HG02970 (cell line): ENCODE measurements at regions not wholly inside any gene's neighbourhood (a gene's known extent, or its start where the extent isn't known, plus 50 kb on each side); places are given as distances from the start of the nearest gene placed in this dataset.

Source experiments
- ATAC-seq: cut with Tn5 transposase; IDR thresholded peaks from one replicate; pipeline ENCODE4 v1.9.1; 2021; ENCODE audit warnings: mild to moderate bottlenecking, moderate library complexity, moderate number of reproducible peaks; ENCODE audit not compliant: unreplicated experiment, low FRiP score

DNA sequence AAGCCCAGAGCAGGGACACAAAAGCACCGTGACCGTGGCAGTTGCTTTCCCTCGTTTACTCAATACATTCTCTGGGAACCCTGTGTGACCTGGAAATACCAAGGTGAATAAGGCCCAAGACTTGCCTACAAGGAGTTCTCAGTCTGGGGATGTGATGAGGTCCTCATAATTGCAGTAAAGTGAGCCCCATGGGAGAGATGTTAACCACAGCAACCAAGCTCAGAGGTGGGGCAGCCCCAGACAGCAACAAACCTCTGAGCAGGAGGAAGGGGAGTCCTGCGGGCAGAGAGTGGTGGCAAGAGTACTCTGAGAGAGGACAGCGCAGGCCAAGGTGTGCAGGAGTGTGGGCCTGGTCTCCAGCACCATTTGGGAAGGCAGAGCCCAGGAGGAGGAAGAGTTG, 91.6 kb downstream of the TTC32 start:
- no peak for ATAC-seq

DNA sequence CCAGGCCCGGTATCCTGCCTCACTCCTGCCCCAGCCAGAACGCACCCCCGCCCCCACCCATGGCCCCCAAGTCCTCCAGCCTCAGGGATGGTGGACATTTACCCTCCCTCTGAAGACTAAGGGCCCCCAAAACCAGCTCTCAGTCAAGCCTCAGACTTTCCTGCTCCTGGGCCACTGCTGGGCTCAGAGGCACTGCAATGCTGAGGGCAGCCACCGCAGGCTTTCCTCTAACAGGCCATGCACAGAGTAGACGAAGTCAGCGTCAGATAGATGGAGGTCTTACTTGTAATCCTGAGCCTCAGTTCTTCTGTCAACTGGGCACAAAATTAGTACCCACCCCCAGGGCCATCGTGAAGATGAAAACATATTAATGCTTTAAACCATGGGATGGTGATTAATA, 92.6 kb downstream of the TTC32 start:
- no peak for ATAC-seq

DNA sequence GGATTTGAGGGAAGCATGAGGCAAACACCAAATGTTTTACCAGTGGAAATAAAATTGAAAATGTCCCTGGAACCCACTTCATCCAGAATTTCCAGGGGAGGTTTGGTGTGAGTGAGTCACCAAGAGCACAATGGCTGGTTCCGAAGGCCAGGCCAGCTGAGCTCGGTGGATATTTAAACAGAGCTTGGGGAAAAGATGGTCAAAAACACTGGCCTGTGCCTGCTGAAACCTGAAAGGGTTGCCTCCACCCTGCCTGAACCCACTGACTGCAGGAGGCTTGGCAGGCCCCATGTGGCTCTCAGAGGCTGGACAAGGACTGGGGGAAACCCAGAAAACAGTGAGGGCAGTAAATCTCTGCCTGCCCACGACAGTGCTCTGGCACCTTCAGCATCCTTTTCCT, 93.9 kb downstream of the TTC32 start:
- ATAC-seq: no peak

DNA sequence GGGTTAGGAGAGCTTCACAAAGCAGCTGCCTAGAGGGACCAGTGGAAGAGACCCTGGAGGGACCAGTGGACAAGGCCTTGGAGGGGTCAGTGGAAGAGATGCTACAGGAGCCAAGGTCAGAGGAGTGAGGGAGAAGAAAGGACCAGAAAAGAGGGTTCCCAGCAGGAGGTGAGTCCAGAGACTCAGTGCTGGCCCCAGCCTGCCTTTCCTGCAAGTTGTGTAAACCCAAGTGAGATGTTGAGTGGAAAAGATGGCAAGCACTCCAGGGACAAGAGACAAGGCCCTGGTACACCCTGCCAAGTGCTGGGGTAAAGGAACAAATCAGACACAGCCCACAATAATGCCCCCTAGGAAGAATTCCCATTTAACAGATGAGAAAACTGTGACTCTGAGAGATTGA, 94.4 kb downstream of the TTC32 start:
- ATAC-seq: no peak

DNA sequence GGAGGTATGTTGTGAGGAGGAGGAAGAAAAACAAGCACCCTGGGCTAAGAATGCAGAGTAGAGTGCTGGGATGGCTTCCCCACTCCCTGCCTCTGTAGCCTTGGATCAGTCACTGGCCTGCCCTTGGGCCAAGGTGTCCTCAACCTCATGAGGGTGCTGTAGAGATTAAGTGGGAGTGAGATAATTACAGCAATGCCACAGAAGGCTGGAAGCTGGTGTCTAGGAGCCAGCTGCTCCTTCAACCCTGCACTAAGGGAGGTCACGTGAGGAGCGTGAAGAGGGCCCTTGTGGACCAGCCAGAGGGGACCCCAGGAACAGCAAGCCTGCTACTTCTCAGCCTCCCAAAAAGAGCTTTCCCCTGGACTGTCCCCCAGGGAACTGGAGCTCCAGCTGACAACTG, 95.2 kb downstream of the TTC32 start:
- ATAC-seq: no peak

- ATAC-seq: no peak
Measured at GRCh38 chr2:19806131-19806530, 95.7 kb downstream of the TTC32 start.

DNA sequence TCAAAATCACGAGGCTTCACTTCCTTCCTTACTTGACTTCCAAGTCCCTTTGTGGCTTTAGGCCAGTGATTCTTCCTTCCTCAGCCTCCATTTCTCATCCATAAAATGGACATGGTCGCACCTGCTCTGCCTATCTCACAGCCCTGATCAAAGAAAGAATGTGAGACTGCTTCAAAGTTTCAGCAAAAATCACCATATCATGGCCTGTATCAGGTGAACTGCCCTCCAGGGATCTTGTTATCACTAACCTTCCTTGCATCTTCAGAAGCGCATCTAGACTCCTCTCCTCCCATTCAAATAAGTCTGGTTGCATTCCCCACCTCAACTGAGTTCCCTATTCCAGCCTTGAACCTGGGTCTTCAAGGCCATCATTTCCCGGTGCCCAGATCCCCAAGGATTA, 96.5 kb downstream of the TTC32 start:
- no peak for ATAC-seq

DNA sequence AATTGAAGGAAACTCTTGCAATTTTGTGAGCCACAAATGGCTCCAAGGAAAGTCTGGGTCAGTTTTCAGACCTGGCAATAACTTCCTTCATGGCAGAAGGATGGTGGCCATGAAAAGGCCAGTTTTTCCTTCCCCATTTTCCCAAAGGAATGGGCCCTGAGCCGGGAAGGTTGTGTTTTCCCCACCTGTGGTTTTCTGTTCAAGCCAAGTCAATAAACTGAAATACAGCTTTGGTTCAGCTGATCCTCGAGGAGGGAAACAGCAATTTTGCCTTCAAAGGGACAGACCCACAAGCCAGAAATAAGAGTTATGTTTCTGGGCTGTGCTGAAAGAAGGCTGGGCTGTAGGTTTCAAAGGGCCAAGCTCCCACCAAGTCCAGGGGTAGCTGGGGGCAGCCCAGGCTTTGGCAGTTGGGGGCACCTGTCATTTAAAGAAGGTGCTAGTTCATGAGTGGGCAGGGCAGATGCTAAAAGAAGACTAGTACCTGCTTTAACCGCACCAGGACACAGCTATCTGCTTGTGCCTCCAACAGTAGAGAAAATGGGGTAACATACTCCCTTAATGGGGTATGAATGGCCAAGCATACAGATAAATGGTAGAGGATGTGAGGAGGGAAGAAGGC, 97.0 kb downstream of the TTC32 start:
- no peak for ATAC-seq

DNA sequence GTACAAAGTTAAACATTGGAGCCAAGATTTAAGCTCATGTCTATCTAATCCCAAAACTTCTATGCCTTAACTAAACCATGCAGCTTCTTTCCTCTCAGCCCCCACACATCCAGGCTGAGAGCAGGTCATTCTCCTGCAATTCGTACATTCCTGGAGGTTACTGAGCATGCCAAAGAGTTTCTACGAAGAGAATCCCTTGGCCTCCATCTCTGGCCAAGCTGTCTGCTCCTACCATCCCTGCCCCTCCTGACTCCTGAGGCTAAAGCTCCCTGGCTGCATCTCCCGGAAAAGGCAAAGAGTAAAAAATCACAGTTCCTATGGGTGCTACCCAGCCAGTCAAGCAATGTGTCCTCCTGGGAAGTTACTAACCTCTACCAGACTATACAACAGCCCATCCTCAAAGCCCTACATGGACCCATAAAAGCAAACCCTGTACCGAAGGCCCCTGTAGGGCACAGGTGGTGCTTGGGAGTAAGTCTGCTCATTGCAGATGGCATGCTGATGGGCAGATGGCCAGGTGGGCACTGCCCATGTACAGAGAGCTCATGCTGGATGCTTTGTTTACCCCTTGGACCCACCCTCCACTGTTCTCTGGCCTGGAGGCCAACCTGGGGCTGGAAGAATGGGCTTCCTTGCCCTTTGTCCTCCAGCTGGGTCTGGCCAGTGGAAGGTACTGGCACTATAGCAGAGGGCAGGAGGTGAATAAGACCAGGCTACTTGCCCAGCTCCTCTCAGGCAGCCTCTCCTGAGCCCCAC, 99.5 kb downstream of the TTC32 start:
- ATAC-seq: no peak

DNA sequence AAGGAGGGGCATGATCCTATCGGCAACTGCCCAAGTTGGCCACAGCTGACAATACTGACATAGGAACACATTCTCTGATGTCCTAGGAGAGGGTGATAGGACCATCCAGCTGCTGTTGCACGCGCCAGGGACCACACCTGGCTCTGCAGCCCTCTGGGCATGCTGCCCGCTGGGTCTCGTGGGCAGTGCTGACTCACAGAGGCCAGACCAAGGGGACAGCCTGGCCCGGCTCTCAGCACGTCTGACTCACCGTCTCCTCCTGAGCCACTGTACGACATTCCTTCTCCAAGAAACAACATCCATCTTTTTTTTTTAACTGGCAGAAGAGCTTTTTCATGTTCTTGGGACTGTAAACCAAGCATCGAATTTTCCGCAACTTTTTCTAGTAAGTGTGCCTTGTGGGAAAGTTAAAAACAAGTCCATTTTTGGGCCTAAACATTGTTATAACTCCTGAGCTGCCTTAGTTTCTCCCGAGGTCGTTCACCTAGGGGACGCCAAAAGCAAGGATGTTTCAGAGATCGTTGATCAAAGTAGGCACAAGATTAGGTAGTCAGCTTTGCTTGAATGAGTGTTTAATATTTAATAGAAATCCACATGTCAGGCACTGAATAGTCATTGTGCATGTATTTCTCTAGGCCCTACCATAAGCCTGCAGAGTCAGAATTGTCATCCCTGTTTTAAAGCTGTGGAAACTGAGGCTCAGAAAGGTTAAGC, 100.3 kb downstream of the TTC32 start:
- no peak for ATAC-seq

DNA sequence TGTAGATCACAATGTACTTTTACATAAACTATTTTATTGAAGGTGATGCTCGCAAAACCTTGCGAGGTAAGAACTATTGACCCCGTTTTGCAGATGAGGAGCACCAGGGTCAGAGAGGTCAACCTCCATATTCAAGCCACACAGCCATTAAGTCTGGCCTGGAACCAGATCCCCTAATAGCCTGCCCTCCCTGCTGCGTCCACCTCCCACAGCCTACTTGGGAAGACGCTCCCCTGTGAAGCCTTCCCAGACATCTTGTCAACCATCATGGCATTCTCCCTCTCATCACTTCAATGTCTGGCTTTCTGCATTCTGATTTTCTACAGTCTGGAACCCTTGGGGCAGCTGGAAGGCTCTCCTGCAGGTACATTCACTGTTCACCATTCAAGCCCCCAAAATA, 101.0 kb downstream of the TTC32 start:
- no peak for ATAC-seq

DNA sequence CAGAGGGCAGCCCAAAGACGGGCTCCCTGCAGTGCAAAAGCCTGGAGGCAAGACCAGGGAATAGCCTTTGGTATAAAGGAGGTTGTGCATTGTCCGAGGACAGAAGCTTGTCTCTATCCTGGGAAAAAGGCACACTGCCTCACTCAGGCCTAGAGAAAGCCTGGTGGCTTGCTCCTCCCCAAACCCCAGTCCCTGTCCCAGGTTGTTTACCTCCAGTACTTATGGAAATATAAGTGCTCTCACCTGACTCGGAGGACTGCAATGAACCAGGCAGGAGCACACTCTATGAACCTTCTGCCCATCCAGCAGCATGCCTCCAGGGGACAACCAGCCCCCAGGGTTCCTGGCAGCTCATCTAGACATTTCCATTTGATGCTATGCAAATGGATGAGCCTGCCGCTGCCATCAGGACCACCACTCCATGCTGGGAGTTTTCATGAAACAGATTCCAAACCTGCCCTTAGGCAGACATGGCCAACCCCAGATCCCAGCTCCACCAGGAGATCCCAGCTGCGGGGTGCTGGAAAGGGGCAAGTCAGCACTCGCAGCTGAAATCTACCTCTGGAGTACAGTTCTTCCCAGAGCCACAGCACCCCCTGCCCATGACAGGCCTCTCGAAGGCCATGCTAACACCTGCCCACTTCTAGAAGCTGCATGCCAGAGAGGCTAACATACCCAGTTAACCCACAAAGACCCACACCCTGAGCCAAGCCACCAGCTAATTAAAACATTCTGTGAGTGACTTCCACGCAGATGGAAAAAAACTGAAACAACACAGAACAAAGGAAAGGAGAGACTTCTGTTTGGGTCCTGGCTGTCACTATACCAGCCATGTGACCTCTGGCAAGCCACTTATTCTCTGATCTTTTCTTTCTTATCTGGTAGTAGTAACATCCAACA, 101.7 kb downstream of the TTC32 start:
- ATAC-seq: no peak

- no peak for ATAC-seq
Measured at GRCh38 chr2:19797871-19798270, 103.9 kb downstream of the TTC32 start.

DNA sequence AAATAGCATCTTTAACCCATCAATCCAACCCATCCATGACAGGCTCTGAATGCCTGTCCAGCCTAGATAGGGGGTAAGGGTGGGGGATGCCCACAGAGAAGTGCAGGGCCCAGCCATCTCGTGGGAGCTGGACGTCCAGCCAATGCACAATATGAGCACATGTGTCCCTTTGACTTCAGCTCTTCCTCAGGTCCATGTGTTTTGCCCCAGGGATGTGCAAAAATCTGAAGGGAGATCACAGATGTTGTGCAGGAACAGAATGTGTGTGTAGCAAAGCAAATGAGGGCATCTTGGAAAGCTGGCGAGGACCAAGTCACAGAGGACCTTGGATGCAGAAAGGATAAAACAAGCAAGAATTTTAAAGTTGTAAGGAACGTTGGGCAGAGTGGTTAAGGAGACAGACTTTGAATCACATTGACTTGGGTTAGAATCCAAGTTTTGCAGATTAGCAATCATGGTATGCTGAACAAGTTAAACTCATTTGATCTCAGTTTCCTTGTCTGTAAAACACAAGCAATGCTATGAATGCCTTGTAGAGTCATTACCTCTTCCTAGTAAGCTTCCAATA, 104.5 kb downstream of the TTC32 start:
- no peak for ATAC-seq

DNA sequence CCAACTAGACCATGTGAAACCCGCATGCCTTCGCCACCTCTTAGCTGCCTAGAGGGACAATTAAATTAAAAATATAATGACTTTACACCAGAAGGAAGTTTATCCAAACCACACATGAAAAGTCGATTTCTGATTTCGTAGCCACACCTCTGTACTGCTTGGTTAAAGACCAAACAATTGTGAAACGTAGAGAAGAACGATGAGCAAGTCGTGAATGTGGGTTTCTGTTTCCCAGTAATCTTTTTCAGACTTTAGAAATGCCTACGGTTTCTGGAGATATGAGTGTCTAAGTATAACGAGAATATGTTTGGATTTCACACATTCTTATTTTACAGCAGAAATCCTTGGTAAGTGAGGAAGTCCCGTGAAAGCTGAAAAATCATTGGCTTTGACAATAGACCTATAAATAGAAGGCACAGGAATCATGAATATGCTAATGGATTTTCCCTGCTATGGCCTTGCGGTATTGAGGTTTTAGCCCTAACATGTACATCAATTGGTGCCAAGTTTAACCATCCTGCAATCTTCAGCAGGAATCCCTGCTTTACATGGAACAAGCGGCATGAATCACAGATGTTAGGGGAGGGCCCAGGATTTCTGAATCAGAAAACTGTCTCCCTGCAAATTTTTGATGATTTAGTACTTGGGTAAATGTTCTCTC, 105.6 kb downstream of the TTC32 start:
- no peak for ATAC-seq

- ATAC-seq: no peak
Measured at GRCh38 chr2:19793132-19793750, 108.5 kb downstream of the TTC32 start.

DNA sequence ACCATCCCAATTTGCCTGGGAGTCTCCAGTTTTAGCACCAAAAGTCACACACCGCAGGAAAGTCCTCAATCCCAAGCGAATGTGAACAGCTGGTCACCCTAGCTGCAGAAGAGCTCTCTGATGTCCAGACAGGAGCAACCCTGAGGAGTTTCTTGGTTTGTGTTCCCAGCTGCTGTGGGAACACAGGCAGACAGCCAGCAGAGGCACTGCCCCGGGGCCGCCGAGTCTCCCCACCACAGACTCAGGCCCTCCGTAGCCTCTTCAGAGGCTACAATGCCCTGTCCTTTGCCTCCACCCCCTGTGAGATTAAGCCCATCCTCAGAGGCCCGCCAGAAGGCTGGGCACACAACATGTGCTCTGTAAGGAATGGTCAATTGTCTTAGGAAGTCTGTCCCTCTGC, 111.5 kb downstream of the TTC32 start:
- no peak for ATAC-seq

DNA sequence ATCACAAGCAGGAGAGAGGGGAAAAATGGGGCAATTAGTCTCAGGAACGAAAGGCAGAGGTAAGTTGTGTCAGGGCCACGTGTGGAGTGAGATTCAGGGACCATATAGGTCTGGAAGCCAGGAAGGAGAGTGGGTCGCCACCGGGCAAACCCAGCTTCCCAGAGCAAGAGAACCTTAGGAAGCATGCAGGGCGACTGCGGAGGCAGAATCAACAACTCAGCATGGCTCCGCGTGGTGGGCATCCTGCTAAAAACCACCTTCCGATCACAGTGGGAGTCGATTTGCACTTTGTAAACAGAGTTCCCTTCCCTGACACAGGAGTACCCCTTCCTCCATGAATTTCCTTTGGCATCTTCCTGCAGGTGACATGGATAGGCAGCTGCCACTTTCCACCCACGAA, 114.6 kb downstream of the TTC32 start:
- no peak for ATAC-seq

DNA sequence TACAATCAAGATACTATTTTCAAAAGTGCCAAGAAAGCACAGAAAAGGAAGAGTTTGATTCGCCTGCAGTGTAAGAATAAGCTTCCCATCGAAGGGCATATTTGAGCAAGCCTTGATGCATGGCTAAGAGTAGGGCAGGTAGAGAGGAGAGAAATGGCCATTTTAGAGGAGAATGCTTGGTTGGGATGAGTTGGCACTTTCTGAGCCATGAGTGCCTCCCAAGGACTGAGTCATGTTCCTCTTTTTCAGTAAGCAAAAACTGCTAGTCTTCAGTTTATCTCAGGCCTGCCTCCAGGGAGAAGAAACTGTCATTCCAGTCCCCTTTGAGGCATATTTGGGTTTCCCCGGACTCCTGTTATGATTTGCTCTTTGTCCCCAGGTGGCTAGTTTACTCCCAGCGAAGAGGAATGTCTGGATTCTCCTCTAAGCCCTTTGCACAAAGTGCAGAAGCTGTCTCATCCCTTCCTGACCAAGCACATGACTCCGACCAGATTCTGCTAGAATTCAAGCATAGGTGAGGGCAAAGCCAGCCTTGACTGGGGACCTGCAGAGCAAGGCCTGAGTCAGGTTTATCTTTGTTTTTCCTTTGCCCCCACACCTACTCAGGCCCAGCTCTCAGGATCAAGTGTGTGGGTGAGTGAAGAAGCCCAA, 115.2 kb downstream of the TTC32 start:
- peak; percentile 43 for ATAC-seq
